ENCODE measurements at regions not wholly inside any gene's neighbourhood (a gene's known extent, or its start where the extent isn't known, plus 50 kb on each side); places are given as distances from the start of the nearest gene placed in this dataset.

GRCh38 chr9:108609227-108609896 is 246.4 kb downstream of the ACTL7B start:
- H3K4me3 Mint-ChIP-seq (ENCODE audit: low read depth): no peak overlapping the region
- no peak for DNase-seq (ENCODE audit: low spot score, unreplicated experiment)
- H3K36me3 Mint-ChIP-seq (ENCODE audit: insufficient read depth): no peaks in the 10 kb centered on the region
- no peak for TF ChIP-seq CTCF (IDR thresholded peaks at IDR 0.05; ENCODE audit: unreplicated experiment)
- H3K27ac Mint-ChIP-seq: no peak overlapping the region
- no peaks in the 10 kb centered on the region for H3K4me1 Mint-ChIP-seq (ENCODE audit: low read depth)
- peaks cover 30% of the 10 kb centered on the region for H3K27me3 Mint-ChIP-seq
- no peaks in the 10 kb centered on the region for H3K9me3 Mint-ChIP-seq (ENCODE audit: low read depth)

DNA sequence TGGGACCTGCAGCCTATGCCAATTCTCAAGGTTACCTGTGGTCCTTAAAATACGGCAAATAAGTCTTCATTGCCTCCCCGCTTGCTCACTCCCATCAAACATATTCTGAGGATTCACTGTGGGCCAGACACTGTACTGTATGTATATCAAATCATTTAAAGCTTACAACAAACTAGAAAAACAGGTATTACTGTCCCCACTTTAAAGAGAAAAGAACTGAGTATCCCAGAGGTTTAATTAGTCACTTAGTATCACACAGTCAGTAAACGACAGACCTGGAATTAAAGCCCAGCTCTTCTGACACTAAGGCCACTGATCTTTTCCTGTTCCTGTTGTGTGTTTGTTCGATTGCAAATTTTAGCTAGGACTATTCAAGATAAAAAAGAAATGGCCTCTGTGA is 248.2 kb downstream of the ACTL7B start:
- TF ChIP-seq CTCF (IDR thresholded peaks at IDR 0.05; ENCODE audit: unreplicated experiment): no peak
- Mint-ChIP-seq H3K9me3 (ENCODE audit: low read depth) (no peaks in the 10 kb centered on the region), H3K4me1 (ENCODE audit: low read depth) (no peaks in the 10 kb centered on the region), H3K36me3 (ENCODE audit: insufficient read depth) (no peaks in the 10 kb centered on the region), H3K27me3 (peaks cover 43% of the 10 kb centered on the region), H3K27ac (no peak overlapping the region), H3K4me3 (ENCODE audit: low read depth) (no peak overlapping the region)
- DNase-seq (ENCODE audit: low spot score, unreplicated experiment): no peak

DNA sequence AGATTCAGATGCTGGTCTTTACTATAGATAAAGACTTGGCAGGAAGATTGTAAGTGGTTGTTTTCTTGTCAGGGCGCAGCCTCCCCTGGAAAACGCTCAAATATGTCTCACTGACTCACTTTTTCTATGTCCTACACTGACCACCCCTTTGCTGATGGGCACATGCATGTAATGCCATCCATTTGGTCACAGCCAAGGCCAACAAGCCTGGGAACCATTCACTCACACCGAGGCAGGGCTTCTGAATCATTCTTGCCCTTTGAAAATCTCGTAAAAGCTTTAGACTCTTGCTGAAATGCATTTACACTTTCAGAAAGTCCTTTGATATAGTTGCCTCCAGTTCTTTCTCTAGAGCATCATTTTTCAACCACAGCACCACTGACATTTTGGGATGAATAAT is 249.4 kb downstream of the ACTL7B start:
- Mint-ChIP-seq H3K27me3 (peaks cover 52% of the 10 kb centered on the region), H3K36me3 (ENCODE audit: insufficient read depth) (no peaks in the 10 kb centered on the region), H3K4me1 (ENCODE audit: low read depth) (no peaks in the 10 kb centered on the region), H3K27ac (no peak overlapping the region), H3K4me3 (ENCODE audit: low read depth) (no peak overlapping the region), H3K9me3 (ENCODE audit: low read depth) (no peaks in the 10 kb centered on the region)
- TF ChIP-seq CTCF (IDR thresholded peaks at IDR 0.05; ENCODE audit: unreplicated experiment): no peak
- DNase-seq (ENCODE audit: low spot score, unreplicated experiment): no peak

DNA sequence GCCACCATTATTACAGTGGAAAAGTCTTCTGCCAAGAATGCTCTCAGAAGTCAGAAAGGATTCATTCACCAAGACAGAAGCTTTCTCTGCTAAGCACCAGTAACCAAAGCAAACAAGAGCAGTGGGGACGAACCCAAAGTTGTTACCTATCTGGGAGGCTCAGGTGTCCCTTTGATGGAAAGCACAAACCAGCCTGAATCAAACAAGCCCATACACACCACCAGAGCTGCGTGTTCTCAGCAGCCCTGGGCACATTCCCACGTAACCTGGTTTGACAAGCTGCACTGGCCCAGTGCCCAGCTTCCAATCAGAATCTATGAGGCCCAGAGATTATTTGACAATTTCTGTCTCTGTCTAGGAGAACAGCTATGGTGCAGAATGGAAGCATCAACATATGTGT is 252.6 kb downstream of the ACTL7B start:
- no peak for TF ChIP-seq CTCF (IDR thresholded peaks at IDR 0.05; ENCODE audit: unreplicated experiment)
- Mint-ChIP-seq H3K9me3 (ENCODE audit: low read depth) (no peaks in the 10 kb centered on the region), H3K27me3 (peaks cover 47% of the 10 kb centered on the region), H3K27ac (no peak overlapping the region), H3K36me3 (ENCODE audit: insufficient read depth) (no peaks in the 10 kb centered on the region), H3K4me1 (ENCODE audit: low read depth) (no peaks in the 10 kb centered on the region), H3K4me3 (ENCODE audit: low read depth) (no peak overlapping the region)
- no peak for DNase-seq (ENCODE audit: low spot score, unreplicated experiment)

DNA sequence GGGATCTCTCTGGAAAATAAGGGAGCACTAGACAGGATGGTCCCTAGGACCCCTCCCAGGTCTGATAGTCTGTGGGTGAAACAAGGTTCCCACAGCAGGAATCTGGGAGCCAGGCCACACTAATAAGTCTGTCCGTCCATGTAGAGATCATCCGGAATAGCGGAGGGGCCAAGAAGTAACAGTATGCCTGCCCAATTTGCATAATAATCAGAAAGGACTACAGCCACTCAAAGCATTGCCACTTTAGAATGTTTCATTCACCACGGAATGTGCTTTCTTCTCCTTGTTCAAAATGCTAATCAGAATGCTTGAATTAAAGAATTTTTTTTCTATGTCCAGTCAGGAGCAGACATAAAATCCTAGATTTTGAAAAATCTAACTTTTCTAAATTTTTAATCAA is 254.9 kb downstream of the ACTL7B start:
- Mint-ChIP-seq H3K9me3 (ENCODE audit: low read depth) (no peaks in the 10 kb centered on the region), H3K4me3 (ENCODE audit: low read depth) (no peak overlapping the region), H3K4me1 (ENCODE audit: low read depth) (peaks cover 1% of the 10 kb centered on the region), H3K27ac (no peak overlapping the region), H3K27me3 (peaks cover 55% of the 10 kb centered on the region), H3K36me3 (ENCODE audit: insufficient read depth) (no peaks in the 10 kb centered on the region)
- DNase-seq (ENCODE audit: low spot score, unreplicated experiment): no peak
- TF ChIP-seq CTCF (IDR thresholded peaks at IDR 0.05; ENCODE audit: unreplicated experiment): no peak
